ENCODE measurements at regions not wholly inside any gene's neighbourhood (a gene's known extent, or its start where the extent isn't known, plus 50 kb on each side); places are given as distances from the start of the nearest gene placed in this dataset.

- Histone ChIP-seq H3K9me3 (ENCODE audit: insufficient read depth, low read length) (peaks cover 26% of the 10 kb centered on the region), H3K9ac (ENCODE audit: insufficient read length, low read depth) (no peak overlapping the region), H3K4me3 (ENCODE audit: insufficient read length, low read depth) (no peak overlapping the region), H3K36me3 (ENCODE audit: insufficient read depth, insufficient read length, low read length) (peaks cover 39% of the 10 kb centered on the region), H3K4me1 (ENCODE audit: insufficient read depth, insufficient read length) (no peaks in the 10 kb centered on the region), H3K27me3 (ENCODE audit: insufficient read depth, insufficient read length) (no peaks in the 10 kb centered on the region)
- no peak for DNase-seq (ENCODE audit: low read depth, low spot score)
- no peak for TF ChIP-seq YY1 (IDR thresholded peaks at IDR 0.05; ENCODE audit: insufficient read depth, insufficient read length)
- TF ChIP-seq ZNF274 (IDR thresholded peaks at IDR 0.05; ENCODE audit: low read depth, low read length), result no peak
- no peak for TF ChIP-seq SUZ12 (IDR thresholded peaks at IDR 0.05; ENCODE audit: extremely low read depth, insufficient read depth, insufficient read length)
These were observed 104.9 kb upstream of the EOMES start for GRCh38 chr3:27827041-27827440.

GRCh38 chr3:27840807-27841594 is 118.9 kb upstream of the EOMES start:
- H3K4me3 ChIP-seq (ENCODE audit: insufficient read length, low read depth), result no peak overlapping the region
- H3K9ac ChIP-seq (ENCODE audit: insufficient read length, low read depth), result no peak overlapping the region
- H3K27me3 ChIP-seq (ENCODE audit: insufficient read depth, insufficient read length), result no peaks in the 10 kb centered on the region
- DNase-seq (ENCODE audit: low read depth, low spot score), result no peak
- H3K4me1 ChIP-seq (ENCODE audit: insufficient read depth, insufficient read length), result no peaks in the 10 kb centered on the region
- peaks cover 4% of the 10 kb centered on the region for H3K36me3 ChIP-seq (ENCODE audit: insufficient read depth, insufficient read length, low read length)
- TF ChIP-seq ZNF274 (IDR thresholded peaks at IDR 0.05; ENCODE audit: low read depth, low read length), result no peak
- no peak for TF ChIP-seq SUZ12 (IDR thresholded peaks at IDR 0.05; ENCODE audit: extremely low read depth, insufficient read depth, insufficient read length)
- TF ChIP-seq YY1 (IDR thresholded peaks at IDR 0.05; ENCODE audit: insufficient read depth, insufficient read length), result no peak
- H3K9me3 ChIP-seq (ENCODE audit: insufficient read depth, low read length), result peaks cover 12% of the 10 kb centered on the region

- no peaks in the 10 kb centered on the region for H3K4me1 ChIP-seq (ENCODE audit: insufficient read depth, insufficient read length)
- no peaks in the 10 kb centered on the region for H3K9me3 ChIP-seq (ENCODE audit: insufficient read depth, low read length)
- no peak overlapping the region for H3K9ac ChIP-seq (ENCODE audit: insufficient read length, low read depth)
- no peaks in the 10 kb centered on the region for H3K27me3 ChIP-seq (ENCODE audit: insufficient read depth, insufficient read length)
- TF ChIP-seq ZNF274 (IDR thresholded peaks at IDR 0.05; ENCODE audit: low read depth, low read length), result no peak
- no peak for TF ChIP-seq SUZ12 (IDR thresholded peaks at IDR 0.05; ENCODE audit: extremely low read depth, insufficient read depth, insufficient read length)
- no peak for TF ChIP-seq YY1 (IDR thresholded peaks at IDR 0.05; ENCODE audit: insufficient read depth, insufficient read length)
- no peak for DNase-seq (ENCODE audit: low read depth, low spot score)
- H3K4me3 ChIP-seq (ENCODE audit: insufficient read length, low read depth), result no peak overlapping the region
- H3K36me3 ChIP-seq (ENCODE audit: insufficient read depth, insufficient read length, low read length), result no peaks in the 10 kb centered on the region
These were observed 122.0 kb upstream of the EOMES start for GRCh38 chr3:27844052-27844675.

GRCh38 chr3:27847697-27848096 is 125.6 kb upstream of the EOMES start:
- Histone ChIP-seq H3K4me3 (ENCODE audit: insufficient read length, low read depth) (no peak overlapping the region), H3K36me3 (ENCODE audit: insufficient read depth, insufficient read length, low read length) (no peaks in the 10 kb centered on the region), H3K9ac (ENCODE audit: insufficient read length, low read depth) (no peak overlapping the region), H3K27me3 (ENCODE audit: insufficient read depth, insufficient read length) (no peaks in the 10 kb centered on the region), H3K4me1 (ENCODE audit: insufficient read depth, insufficient read length) (no peaks in the 10 kb centered on the region), H3K9me3 (ENCODE audit: insufficient read depth, low read length) (peaks cover 17% of the 10 kb centered on the region)
- no peak for DNase-seq (ENCODE audit: low read depth, low spot score)
- TF ChIP-seq ZNF274 (IDR thresholded peaks at IDR 0.05; ENCODE audit: low read depth, low read length) (no peak), YY1 (IDR thresholded peaks at IDR 0.05; ENCODE audit: insufficient read depth, insufficient read length) (no peak), SUZ12 (IDR thresholded peaks at IDR 0.05; ENCODE audit: extremely low read depth, insufficient read depth, insufficient read length) (no peak)

- TF ChIP-seq ZNF274 (IDR thresholded peaks at IDR 0.05; ENCODE audit: low read depth, low read length) (no peak), YY1 (IDR thresholded peaks at IDR 0.05; ENCODE audit: insufficient read depth, insufficient read length) (no peak), SUZ12 (IDR thresholded peaks at IDR 0.05; ENCODE audit: extremely low read depth, insufficient read depth, insufficient read length) (no peak)
- Histone ChIP-seq H3K27me3 (ENCODE audit: insufficient read depth, insufficient read length) (no peaks in the 10 kb centered on the region), H3K9ac (ENCODE audit: insufficient read length, low read depth) (no peak overlapping the region), H3K36me3 (ENCODE audit: insufficient read depth, insufficient read length, low read length) (no peaks in the 10 kb centered on the region), H3K4me1 (ENCODE audit: insufficient read depth, insufficient read length) (no peaks in the 10 kb centered on the region), H3K9me3 (ENCODE audit: insufficient read depth, low read length) (peaks cover 23% of the 10 kb centered on the region), H3K4me3 (ENCODE audit: insufficient read length, low read depth) (no peak overlapping the region)
- no peak for DNase-seq (ENCODE audit: low read depth, low spot score)
These were observed 126.7 kb upstream of the EOMES start for GRCh38 chr3:27848826-27849225.

- H3K9ac ChIP-seq (ENCODE audit: insufficient read length, low read depth), result no peak overlapping the region
- DNase-seq (ENCODE audit: low read depth, low spot score), result no peak
- H3K9me3 ChIP-seq (ENCODE audit: insufficient read depth, low read length), result peaks cover 4% of the 10 kb centered on the region; the same call in 1 of the 2 replicates
- H3K36me3 ChIP-seq (ENCODE audit: insufficient read depth, insufficient read length, low read length), result peaks cover 3% of the 10 kb centered on the region
- no peaks in the 10 kb centered on the region for H3K4me1 ChIP-seq (ENCODE audit: insufficient read depth, insufficient read length)
- H3K4me3 ChIP-seq (ENCODE audit: insufficient read length, low read depth), result no peak overlapping the region
- H3K27me3 ChIP-seq (ENCODE audit: insufficient read depth, insufficient read length), result no peaks in the 10 kb centered on the region
- no peak for TF ChIP-seq SUZ12 (IDR thresholded peaks at IDR 0.05; ENCODE audit: extremely low read depth, insufficient read depth, insufficient read length)
- TF ChIP-seq ZNF274 (IDR thresholded peaks at IDR 0.05; ENCODE audit: low read depth, low read length), result no peak
These were observed 137.7 kb upstream of the EOMES start for GRCh38 chr3:27859821-27860220.

Measured in NT2/D1 (cell line).